Esophagus squamous epithelium (tissue), 5 donors: ENCODE measurements at regions not wholly inside any gene's neighbourhood (a gene's known extent, or its start where the extent isn't known, plus 50 kb on each side); places are given as distances from the start of the nearest gene placed in this dataset.

Experiments
- DNase-seq: peaks from one replicate; lab custom pipeline; 2025; lab: John Stamatoyannopoulos, UW
- H3K27ac ChIP-seq, 4 donors: fragments of 200-600 bp; sonication (generic); one replicate each; pipeline ENCODE4 v1.5.1; 2016 to 2019; ENCODE audit warnings: mild to moderate bottlenecking in 1 of 4
- H3K27me3 ChIP-seq, 4 donors: fragments of 200-600 bp; sonication (generic); 1 replicate in 3 of 4; 2 replicates in 1 of 4; pipeline versions ENCODE4 v1.5.1 to v1.6.0; 2017 to 2021; ENCODE audit warnings: antibody characterized with exemption in 1 of 4
- H3K36me3 ChIP-seq, 3 donors: fragments of 200-600 bp; sonication (generic); one replicate each; pipeline ENCODE4 v1.5.1; 2016 to 2019
- H3K4me1 ChIP-seq, 3 donors: fragments of 200-600 bp; sonication (generic); one replicate each; pipeline ENCODE4 v1.5.1; 2017 to 2019
- H3K4me3 ChIP-seq, 4 donors: fragments of 200-600 bp; sonication (generic); 1 replicate in 3 of 4; 2 replicates in 1 of 4; pipeline ENCODE4 v1.5.1; 2016 to 2019; ENCODE audit warnings: mild to moderate bottlenecking in 2 of 4, moderate library complexity in 1 of 4
- H3K9me3 ChIP-seq, 3 donors: fragments of 200-600 bp; sonication (generic); one replicate each; pipeline ENCODE4 v1.5.1; 2016 to 2019
- CTCF ChIP-seq, 6 experiments: fragments of 450-650 bp in 4 of 6; fragments of 200-600 bp in 2 of 6; sonication (generic) in 2 of 6; IDR thresholded peaks; one replicate each; pipeline ENCODE4 v1.5.1; 2016 to 2019; ENCODE audit warnings: antibody characterized with exemption in 6 of 6, mild to moderate bottlenecking in 4 of 6, moderate library complexity in 4 of 6
- POLR2A ChIP-seq, 4 donors: fragments of 450-650 bp; IDR thresholded peaks; one replicate each; pipeline ENCODE4 v1.6.1; 2017; ENCODE audit warnings: antibody characterized with exemption in 4 of 4, mild to moderate bottlenecking in 4 of 4, moderate library complexity in 3 of 4
- WGBS, 2 donors: methylation state at CpG; one replicate each; pipeline ENCODE4 v1.1.5; 2018; 5-methylcytosine and 5-hydroxymethylcytosine counted together
- intact Hi-C: fragments of 100-400 bp; cut with DNase I; formaldehyde crosslinking; loops from one replicate; pipeline ENCODE4 v1.15.0; 2022
- donor health status: DM: yes; HTN: yes; CAD: no.

DNA sequence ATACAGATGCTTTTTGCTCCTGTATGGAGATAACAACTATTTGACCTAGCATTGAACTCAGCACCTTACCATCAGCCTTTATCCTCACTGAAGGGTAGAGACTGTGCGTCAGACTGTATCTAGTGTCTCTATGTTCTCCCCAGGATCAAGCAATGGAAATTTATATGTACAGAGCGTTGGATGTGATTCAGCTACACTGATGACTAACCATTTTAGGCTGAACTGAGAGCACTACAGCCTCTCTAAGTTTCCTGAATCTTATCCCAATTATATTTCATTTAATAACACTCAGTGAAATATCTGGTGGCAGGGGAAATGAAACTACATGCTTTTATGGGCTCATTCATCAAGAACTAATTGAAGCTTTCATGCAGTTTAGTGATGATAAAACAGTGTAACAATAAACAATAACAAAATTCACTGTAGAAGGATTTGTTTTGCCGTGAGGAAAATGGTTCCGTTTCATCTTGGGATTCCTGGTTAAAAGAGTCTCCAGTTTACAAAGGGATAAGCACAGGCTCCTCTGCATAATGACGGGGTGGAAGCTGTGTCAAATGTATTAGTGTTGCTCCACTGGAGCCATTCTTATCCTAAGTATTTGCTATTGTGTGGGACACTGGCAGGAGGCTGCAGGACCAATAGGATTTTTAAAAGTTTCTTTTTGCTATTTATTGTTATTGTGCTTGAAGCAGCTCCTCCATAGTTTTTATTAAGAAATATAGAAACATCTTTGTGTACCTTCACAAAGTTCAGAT lies 567.6 kb upstream of the MMS22L start:
- H3K4me1 ChIP-seq, result no peaks in the 10 kb centered on the region
- TF ChIP-seq POLR2A (IDR thresholded peaks at IDR 0.05), result no peak
- 24 to 33% methylated on average over 5 of the region's 5 CpGs for WGBS, 2 donors
- no peak for DNase-seq
- no peaks in the 10 kb centered on the region for H3K36me3 ChIP-seq
- H3K9me3 ChIP-seq, result no peaks in the 10 kb centered on the region
- intact Hi-C loops, result no loop called here
- no peak overlapping the region for H3K27ac ChIP-seq
- no peak overlapping the region for H3K4me3 ChIP-seq
- H3K27me3 ChIP-seq, result no peaks in the 10 kb centered on the region

GRCh38 chr6:97863697-97864096 lies 580.7 kb upstream of the MMS22L start:
- Histone ChIP-seq H3K27me3 (no peaks in the 10 kb centered on the region), H3K36me3 (no peaks in the 10 kb centered on the region), H3K4me3 (no peak overlapping the region), H3K9me3 (no peaks in the 10 kb centered on the region), H3K4me1 (no peaks in the 10 kb centered on the region), H3K27ac (no peak overlapping the region)
- DNase-seq, result no peak
- no peak for TF ChIP-seq CTCF (IDR thresholded peaks at IDR 0.05)
- TF ChIP-seq POLR2A (IDR thresholded peaks at IDR 0.05), result no peak
- intact Hi-C loops, result no loop called here

DNA sequence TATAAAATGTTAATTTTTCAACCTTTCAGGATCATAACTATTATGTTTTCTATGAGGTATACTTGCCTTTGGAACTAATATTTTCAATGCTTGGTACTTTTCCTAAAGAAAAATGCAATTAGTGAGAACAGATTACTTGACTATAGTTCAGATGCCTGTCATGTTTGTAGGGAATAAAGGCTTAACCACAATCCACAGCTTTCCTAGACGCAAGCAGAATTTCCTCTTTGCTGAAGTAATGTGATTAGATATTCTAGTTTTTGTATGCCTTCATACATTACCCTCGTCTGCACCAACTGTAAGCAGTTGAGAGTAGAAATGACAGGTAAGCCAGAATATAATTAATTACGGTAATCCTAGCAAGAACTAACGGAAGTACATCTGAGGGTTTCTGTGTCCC lies 581.4 kb upstream of the MMS22L start:
- Histone ChIP-seq H3K9me3 (no peaks in the 10 kb centered on the region), H3K4me3 (no peak overlapping the region), H3K27me3 (no peaks in the 10 kb centered on the region), H3K36me3 (no peaks in the 10 kb centered on the region), H3K27ac (no peak overlapping the region), H3K4me1 (no peaks in the 10 kb centered on the region)
- no peak for DNase-seq
- intact Hi-C loops, result no loop called here
- WGBS, 2 donors, result 48 to 68% methylated on average over 4 of the region's 4 CpGs
- no peak for TF ChIP-seq CTCF (IDR thresholded peaks at IDR 0.05)
- TF ChIP-seq POLR2A (IDR thresholded peaks at IDR 0.05), result no peak

GRCh38 chr6:97864826-97865225 lies 581.8 kb upstream of the MMS22L start:
- intact Hi-C loops, result no loop called here
- Histone ChIP-seq H3K9me3 (no peaks in the 10 kb centered on the region), H3K27me3 (no peaks in the 10 kb centered on the region), H3K4me3 (no peak overlapping the region), H3K36me3 (no peaks in the 10 kb centered on the region), H3K4me1 (no peaks in the 10 kb centered on the region), H3K27ac (no peak overlapping the region)
- 29 to 38% methylated on average over 2 of the region's 2 CpGs for WGBS, 2 donors
- DNase-seq, result no peak
- TF ChIP-seq CTCF (IDR thresholded peaks at IDR 0.05), result no peak
- TF ChIP-seq POLR2A (IDR thresholded peaks at IDR 0.05), result no peak

- 22 to 50% methylated on average over 2 of the region's 2 CpGs for WGBS, 2 donors
- no peaks in the 10 kb centered on the region for H3K36me3 ChIP-seq
- H3K4me1 ChIP-seq, result no peaks in the 10 kb centered on the region
- H3K4me3 ChIP-seq, result no peak overlapping the region
- no peaks in the 10 kb centered on the region for H3K9me3 ChIP-seq
- TF ChIP-seq CTCF (IDR thresholded peaks at IDR 0.05), result no peak
- TF ChIP-seq POLR2A (IDR thresholded peaks at IDR 0.05), result no peak
- no peak overlapping the region for H3K27ac ChIP-seq
- no peaks in the 10 kb centered on the region for H3K27me3 ChIP-seq
- intact Hi-C loops, result no loop called here
- no peak for DNase-seq
These were observed 582.6 kb upstream of the MMS22L start for GRCh38 chr6:97865612-97866011.

DNA sequence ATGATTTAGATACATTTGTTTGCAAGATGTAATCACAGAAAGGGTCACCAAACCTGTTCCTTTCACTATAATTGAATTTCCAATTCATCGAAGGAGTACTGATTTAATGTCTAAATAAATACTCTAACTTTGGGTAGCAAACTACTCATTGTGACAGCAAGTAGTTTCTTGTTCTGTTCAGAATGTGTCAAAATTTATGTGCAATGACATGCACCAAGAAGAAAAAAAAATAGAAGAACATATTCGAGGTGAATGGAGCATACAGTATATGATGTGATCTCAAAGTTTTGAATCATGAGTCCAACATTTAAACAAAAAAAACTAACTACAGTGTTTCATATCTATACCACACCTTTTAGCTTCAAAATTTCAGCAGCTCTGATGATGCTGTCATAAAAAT lies 583.6 kb upstream of the MMS22L start:
- Histone ChIP-seq H3K4me1 (no peaks in the 10 kb centered on the region), H3K36me3 (no peaks in the 10 kb centered on the region), H3K27ac (no peak overlapping the region), H3K27me3 (no peaks in the 10 kb centered on the region), H3K4me3 (no peak overlapping the region), H3K9me3 (no peaks in the 10 kb centered on the region)
- no peak for DNase-seq
- intact Hi-C loops, result no loop called here
- WGBS, 2 donors, result 35 to 38% methylated on average over 2 of the region's 2 CpGs
- no peak for TF ChIP-seq POLR2A (IDR thresholded peaks at IDR 0.05)
